HCT116 (cell line): ENCODE measurements at regions not wholly inside any gene's neighbourhood (a gene's known extent, or its start where the extent isn't known, plus 50 kb on each side); places are given as distances from the start of the nearest gene placed in this dataset.

Source experiments
- CTCF ChIP-seq, 3 experiments: fragments of 200-600 bp in 1 of 3; sonication (generic) in 1 of 3; IDR thresholded peaks in 2 of 3; conservative IDR thresholded peaks in 1 of 3; 2 replicates each; pipeline ENCODE4 v1.5.1; 2012 to 2017; ENCODE audit warnings: low read depth in 2 of 3, low read length in 2 of 3, antibody characterized with exemption in 1 of 3, borderline replicate concordance in 1 of 3, control low read depth in 1 of 3, mild to moderate bottlenecking in 1 of 3, mixed read lengths in 1 of 3, mixed run types in 1 of 3, moderate library complexity in 1 of 3; ENCODE audit not compliant: insufficient read depth in 1 of 3
- POLR2A ChIP-seq: IDR thresholded peaks from 2 replicates; pipeline ENCODE4 v1.7.0; 2011; ENCODE audit warnings: borderline replicate concordance; ENCODE audit not compliant: insufficient read depth, insufficient read length; ENCODE audit errors: extremely low read depth
- RAD21 ChIP-seq: IDR thresholded peaks from 2 replicates; pipeline ENCODE4 v1.6.1; 2012; ENCODE audit warnings: low read depth, mild to moderate bottlenecking
- SP1 ChIP-seq: IDR thresholded peaks from 2 replicates; pipeline ENCODE4 v1.6.1; 2012; ENCODE audit warnings: low read depth
- YY1 ChIP-seq: IDR thresholded peaks from 2 replicates; pipeline ENCODE4 v1.6.1; 2011; ENCODE audit warnings: low read length, low read depth, moderate library complexity, mild to moderate bottlenecking; ENCODE audit not compliant: insufficient replicate concordance; ENCODE audit errors: extremely low read depth
- TF ChIP-seq, protein P1 (sequence below): IDR thresholded peaks from 2 replicates; pipeline ENCODE4 v1.6.1; 2011; ENCODE audit warnings: mild to moderate bottlenecking, low read length, moderate library complexity; ENCODE audit not compliant: insufficient replicate concordance; ENCODE audit errors: extremely low read depth

GRCh38 chrX:149383852-149384251, 121.3 kb downstream of the IDS start:
- TF ChIP-seq, protein P1, sequence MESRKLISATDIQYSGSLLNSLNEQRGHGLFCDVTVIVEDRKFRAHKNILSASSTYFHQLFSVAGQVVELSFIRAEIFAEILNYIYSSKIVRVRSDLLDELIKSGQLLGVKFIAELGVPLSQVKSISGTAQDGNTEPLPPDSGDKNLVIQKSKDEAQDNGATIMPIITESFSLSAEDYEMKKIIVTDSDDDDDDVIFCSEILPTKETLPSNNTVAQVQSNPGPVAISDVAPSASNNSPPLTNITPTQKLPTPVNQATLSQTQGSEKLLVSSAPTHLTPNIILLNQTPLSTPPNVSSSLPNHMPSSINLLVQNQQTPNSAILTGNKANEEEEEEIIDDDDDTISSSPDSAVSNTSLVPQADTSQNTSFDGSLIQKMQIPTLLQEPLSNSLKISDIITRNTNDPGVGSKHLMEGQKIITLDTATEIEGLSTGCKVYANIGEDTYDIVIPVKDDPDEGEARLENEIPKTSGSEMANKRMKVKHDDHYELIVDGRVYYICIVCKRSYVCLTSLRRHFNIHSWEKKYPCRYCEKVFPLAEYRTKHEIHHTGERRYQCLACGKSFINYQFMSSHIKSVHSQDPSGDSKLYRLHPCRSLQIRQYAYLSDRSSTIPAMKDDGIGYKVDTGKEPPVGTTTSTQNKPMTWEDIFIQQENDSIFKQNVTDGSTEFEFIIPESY, result no peak
- TF ChIP-seq CTCF (IDR thresholded peaks at IDR 0.05 in 2 of 3, conservative IDR thresholded peaks at IDR 0.05 in 1 of 3; ENCODE audit: borderline replicate concordance in 1 of 3, insufficient read depth in 1 of 3, low read depth in 2 of 3, low read length in 2 of 3) (no peak), POLR2A (no peak), SP1 (no peak), RAD21 (no peak), YY1 (no peak)
